GM21515 (cell line): ENCODE measurements at regions not wholly inside any gene's neighbourhood (a gene's known extent, or its start where the extent isn't known, plus 50 kb on each side); places are given as distances from the start of the nearest gene placed in this dataset.

ENCODE experiments used
- ATAC-seq: cut with Tn5 transposase; IDR thresholded peaks from one replicate; pipeline ENCODE4 v1.9.1; 2021; ENCODE audit not compliant: unreplicated experiment

- no peak for ATAC-seq
Measured at GRCh38 chr11:38315151-38315550, 1717.1 kb upstream of the RAG2 start.

- no peak for ATAC-seq
Measured at GRCh38 chr11:38307455-38307854, 1709.4 kb upstream of the RAG2 start.

- ATAC-seq, result no peak
Measured at GRCh38 chr11:38305682-38306081, 1707.6 kb upstream of the RAG2 start.

- no peak for ATAC-seq
Measured at GRCh38 chr11:38304926-38305325, 1706.9 kb upstream of the RAG2 start.

- ATAC-seq, result no peak
Measured at GRCh38 chr11:38302564-38302963, 1704.5 kb upstream of the RAG2 start.

- no peak for ATAC-seq
Measured at GRCh38 chr11:38300570-38300969, 1702.5 kb upstream of the RAG2 start.

- no peak for ATAC-seq
Measured at GRCh38 chr11:38296211-38296776, 1698.3 kb upstream of the RAG2 start.

- no peak for ATAC-seq
Measured at GRCh38 chr11:38282718-38283117, 1684.7 kb upstream of the RAG2 start.

GRCh38 chr11:38278457-38279141 is 1680.6 kb upstream of the RAG2 start:
- no peak for ATAC-seq

GRCh38 chr11:38274031-38274430 is 1676.0 kb upstream of the RAG2 start:
- ATAC-seq, result no peak

GRCh38 chr11:38272376-38272775 is 1674.3 kb upstream of the RAG2 start:
- no peak for ATAC-seq

GRCh38 chr11:38266691-38267090 is 1668.7 kb upstream of the RAG2 start:
- ATAC-seq, result no peak

- no peak for ATAC-seq
Measured at GRCh38 chr11:38256436-38256835, 1658.4 kb upstream of the RAG2 start.

GRCh38 chr11:38254913-38255312 is 1656.9 kb upstream of the RAG2 start:
- no peak for ATAC-seq

GRCh38 chr11:38252620-38253019 is 1654.6 kb upstream of the RAG2 start:
- ATAC-seq, result no peak

GRCh38 chr11:38246451-38246850 is 1648.4 kb upstream of the RAG2 start:
- ATAC-seq, result no peak

GRCh38 chr11:38226684-38227083 is 1628.6 kb upstream of the RAG2 start:
- no peak for ATAC-seq

GRCh38 chr11:38221295-38221694 is 1623.3 kb upstream of the RAG2 start:
- no peak for ATAC-seq

- no peak for ATAC-seq
Measured at GRCh38 chr11:38219636-38220035, 1621.6 kb upstream of the RAG2 start.

GRCh38 chr11:38208951-38209350 is 1610.9 kb upstream of the RAG2 start:
- no peak for ATAC-seq

- no peak for ATAC-seq
Measured at GRCh38 chr11:38206663-38207062, 1608.6 kb upstream of the RAG2 start.

GRCh38 chr11:38191101-38191500 is 1593.1 kb upstream of the RAG2 start:
- ATAC-seq, result no peak
